Spleen (tissue), 11 donors: ENCODE measurements at regions not wholly inside any gene's neighbourhood (a gene's known extent, or its start where the extent isn't known, plus 50 kb on each side); places are given as distances from the start of the nearest gene placed in this dataset.
A peak's percentile ranks its signal among the peaks of the same experiment; 100 is the strongest.

Experiments used
- DNase-seq: peaks from one replicate; pipeline ENCODE4 v3.0.0-alpha.2; 2020
- H3K27ac ChIP-seq, 8 donors: fragments of 200-600 bp; sonication (generic) in 7 of 8; 1 replicate in 4 of 8; 2 replicates in 4 of 8; pipeline versions ENCODE4 v1.5.0 to v1.8.0; 2016 to 2021; ENCODE audit warnings: inconsistent platforms in 4 of 8, mild to moderate bottlenecking in 4 of 8, moderate library complexity in 1 of 8
- H3K27me3 ChIP-seq, 7 donors: fragments of 200-600 bp; sonication (generic) in 6 of 7; replicated peaks in 1 of 7; 1 replicate in 4 of 7; 2 replicates in 3 of 7; pipeline versions ENCODE4 v1.5.0 to v1.8.0; 2016 to 2021; ENCODE audit warnings: inconsistent platforms in 3 of 7, mild to moderate bottlenecking in 1 of 7
- H3K36me3 ChIP-seq, 6 donors: fragments of 200-600 bp; sonication (generic) in 5 of 6; 1 replicate in 4 of 6; 2 replicates in 2 of 6; pipeline versions ENCODE4 v1.5.0 to v1.8.0; 2016 to 2021; ENCODE audit warnings: inconsistent platforms in 2 of 6
- H3K4me1 ChIP-seq, 6 donors: fragments of 200-600 bp; sonication (generic) in 5 of 6; 1 replicate in 3 of 6; 2 replicates in 3 of 6; pipeline versions ENCODE4 v1.5.0 to v1.8.0; 2016 to 2021; ENCODE audit warnings: inconsistent platforms in 3 of 6
- H3K4me3 ChIP-seq, 8 donors: fragments of 200-600 bp; sonication (generic) in 7 of 8; 1 replicate in 4 of 8; 2 replicates in 4 of 8; pipeline versions ENCODE4 v1.5.0 to v1.8.0; 2016 to 2021; ENCODE audit warnings: inconsistent platforms in 4 of 8, mild to moderate bottlenecking in 4 of 8, moderate library complexity in 2 of 8
- H3K9me3 ChIP-seq, 8 donors: fragments of 200-600 bp; sonication (generic) in 7 of 8; 1 replicate in 4 of 8; 2 replicates in 4 of 8; pipeline versions ENCODE4 v1.5.0 to v1.8.0; 2016 to 2021; ENCODE audit warnings: inconsistent platforms in 4 of 8
- CTCF ChIP-seq, 11 experiments: fragments of 200-600 bp in 7 of 11; fragments of 450-650 bp in 4 of 11; sonication (generic) in 4 of 11; IDR thresholded peaks in 8 of 11; conservative IDR thresholded peaks in 3 of 11; 1 replicate in 7 of 11; 2 replicates in 4 of 11; pipeline versions ENCODE4 v1.4.0 to v1.8.0; 2016 to 2021; ENCODE audit warnings: antibody characterized with exemption in 11 of 11, inconsistent platforms in 4 of 11, mild to moderate bottlenecking in 1 of 11
- POLR2A ChIP-seq, 3 donors: fragments of 450-650 bp; IDR thresholded peaks; one replicate each; pipeline ENCODE4 v1.5.1; 2017; ENCODE audit warnings: antibody characterized with exemption in 3 of 3, mild to moderate bottlenecking in 1 of 3
- POLR2AphosphoS5 ChIP-seq, 3 donors: sonication (generic); formaldehyde crosslinking; IDR thresholded peaks; one replicate each; pipeline ENCODE4 v1.5.1; 2017; ENCODE audit warnings: antibody characterized with exemption in 3 of 3
- WGBS, 5 donors: extraction: QIAGEN DNeasy Blood & Tissue Kit in 3 of 5; methylation state at CpG; one replicate each; pipeline versions ENCODE4 v1.1.5 to v1.1.7; 2013 to 2018; 5-methylcytosine and 5-hydroxymethylcytosine counted together
- intact Hi-C: fragments of 100-400 bp; cut with DNase I; formaldehyde crosslinking; loops from one replicate; pipeline ENCODE4 v1.15.0; 2023; ENCODE audit warnings: low total_unique reads
- donor health status: healthy with polysubstance abuse.
- donor health status: DM: no; HTN: no; CAD: no; lungs with moderate emphysema.
- donor health status: DM: no; HTN: no; CAD: no.
- donor health status: Bipolar disorder and iron deficiency.
- donor health status: healthy.
- donor health status: DM: no; HTN: no; CAD: no.
- donor health status: DM: yes; HTN: yes; CAD: no.

- TF ChIP-seq POLR2AphosphoS5 (IDR thresholded peaks at IDR 0.05) (no peak), POLR2A (IDR thresholded peaks at IDR 0.05) (no peak), CTCF (IDR thresholded peaks at IDR 0.05 in 8 of 11, conservative IDR thresholded peaks at IDR 0.05 in 3 of 11) (no peak)
- Histone ChIP-seq H3K9me3 (no peaks in the 10 kb centered on the region), H3K27ac (no peak overlapping the region), H3K27me3 (peaks cover 0 to 7% (median 0%) of the 10 kb centered on the region in 7 donors), H3K4me3 (no peak overlapping the region), H3K36me3 (no peaks in the 10 kb centered on the region), H3K4me1 (peaks cover 0 to 19% (median 0%) of the 10 kb centered on the region in 6 donors)
- DNase-seq, result peak; percentile 46
- WGBS, 5 donors, result 87 to 94% (median 90%) methylated on average over 7 to 8 of the region's 8 CpGs
- intact Hi-C loops, result no loop called here
Observed at GRCh38 chr5:135242866-135243555, 156.0 kb downstream of the MACROH2A1 start.

GRCh38 chr5:135242021-135242865 lies 156.8 kb downstream of the MACROH2A1 start:
- H3K27ac ChIP-seq, result no peak overlapping the region
- intact Hi-C loops, result no loop called here
- DNase-seq, result peak; percentile 31
- no peaks in the 10 kb centered on the region for H3K36me3 ChIP-seq
- peaks cover 0 to 19% (median 0%) of the 10 kb centered on the region in 6 donors for H3K4me1 ChIP-seq
- H3K27me3 ChIP-seq, result peaks cover 0 to 15% (median 0%) of the 10 kb centered on the region in 7 donors
- TF ChIP-seq POLR2A (IDR thresholded peaks at IDR 0.05) (no peak), POLR2AphosphoS5 (IDR thresholded peaks at IDR 0.05) (no peak), CTCF (IDR thresholded peaks at IDR 0.05 in 8 of 11, conservative IDR thresholded peaks at IDR 0.05 in 3 of 11) (no peak)
- no peak overlapping the region for H3K4me3 ChIP-seq
- WGBS, 5 donors, result 67 to 84% (median 75%) methylated on average over 11 of the region's 11 CpGs
- H3K9me3 ChIP-seq, result no peaks in the 10 kb centered on the region

GRCh38 chr5:135241536-135241935 lies 157.5 kb downstream of the MACROH2A1 start:
- Histone ChIP-seq H3K27ac (no peak overlapping the region), H3K27me3 (peaks cover 0 to 21% (median 0%) of the 10 kb centered on the region in 7 donors), H3K36me3 (no peaks in the 10 kb centered on the region), H3K4me3 (no peak overlapping the region), H3K9me3 (no peaks in the 10 kb centered on the region), H3K4me1 (peaks cover 0 to 17% (median 0%) of the 10 kb centered on the region in 6 donors)
- intact Hi-C loops, result no loop called here
- DNase-seq, result no peak
- TF ChIP-seq POLR2A (IDR thresholded peaks at IDR 0.05) (no peak), POLR2AphosphoS5 (IDR thresholded peaks at IDR 0.05) (no peak), CTCF (IDR thresholded peaks at IDR 0.05 in 8 of 11, conservative IDR thresholded peaks at IDR 0.05 in 3 of 11) (no peak)

GRCh38 chr5:135240781-135241360 lies 158.2 kb downstream of the MACROH2A1 start:
- intact Hi-C loops, result no loop called here
- Histone ChIP-seq H3K27ac (no peak overlapping the region), H3K4me3 (no peak overlapping the region), H3K4me1 (peaks cover 0 to 11% (median 0%) of the 10 kb centered on the region in 6 donors), H3K36me3 (no peaks in the 10 kb centered on the region), H3K27me3 (peaks cover 0 to 24% (median 0%) of the 10 kb centered on the region in 7 donors), H3K9me3 (no peaks in the 10 kb centered on the region)
- peak; percentile 45 for DNase-seq
- 71 to 97% (median 90%) methylated on average over 2 of the region's 2 CpGs for WGBS, 5 donors
- TF ChIP-seq POLR2AphosphoS5 (IDR thresholded peaks at IDR 0.05), result no peak
- no peak for TF ChIP-seq POLR2A (IDR thresholded peaks at IDR 0.05)
- no peak for TF ChIP-seq CTCF (IDR thresholded peaks at IDR 0.05 in 8 of 11, conservative IDR thresholded peaks at IDR 0.05 in 3 of 11)
